ENCODE measurements at regions not wholly inside any gene's neighbourhood (a gene's known extent, or its start where the extent isn't known, plus 50 kb on each side); places are given as distances from the start of the nearest gene placed in this dataset.

DNA sequence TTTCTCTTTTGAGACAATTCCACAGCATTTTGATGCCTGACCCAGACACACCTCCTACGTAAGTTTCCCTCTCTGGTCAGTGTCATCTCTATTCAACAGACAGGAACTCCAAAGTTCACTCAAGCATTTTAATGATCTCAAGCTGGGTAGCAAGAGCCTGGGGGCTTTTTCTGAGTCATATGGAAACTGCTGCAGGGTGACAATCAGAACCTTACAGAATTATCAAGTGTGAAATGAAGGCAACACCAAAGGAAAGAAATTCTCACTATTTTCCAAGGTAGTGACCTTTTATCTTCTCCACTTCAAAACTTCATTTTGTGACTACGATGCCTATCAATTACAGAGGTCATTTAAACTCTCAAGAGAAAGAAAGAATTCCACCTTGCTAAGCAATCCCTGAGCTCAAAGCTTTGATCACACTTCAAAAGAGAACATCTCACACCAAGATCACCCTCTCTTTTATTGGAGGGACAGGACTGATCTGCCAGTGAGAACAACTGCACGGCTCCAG lies 229.0 kb upstream of the ZC3H12C start:
- TF ChIP-seq POLR2AphosphoS5 (IDR thresholded peaks at IDR 0.05) (no peak), POLR2A (IDR thresholded peaks at IDR 0.05) (no peak)
- TF ChIP-seq, protein P1, sequence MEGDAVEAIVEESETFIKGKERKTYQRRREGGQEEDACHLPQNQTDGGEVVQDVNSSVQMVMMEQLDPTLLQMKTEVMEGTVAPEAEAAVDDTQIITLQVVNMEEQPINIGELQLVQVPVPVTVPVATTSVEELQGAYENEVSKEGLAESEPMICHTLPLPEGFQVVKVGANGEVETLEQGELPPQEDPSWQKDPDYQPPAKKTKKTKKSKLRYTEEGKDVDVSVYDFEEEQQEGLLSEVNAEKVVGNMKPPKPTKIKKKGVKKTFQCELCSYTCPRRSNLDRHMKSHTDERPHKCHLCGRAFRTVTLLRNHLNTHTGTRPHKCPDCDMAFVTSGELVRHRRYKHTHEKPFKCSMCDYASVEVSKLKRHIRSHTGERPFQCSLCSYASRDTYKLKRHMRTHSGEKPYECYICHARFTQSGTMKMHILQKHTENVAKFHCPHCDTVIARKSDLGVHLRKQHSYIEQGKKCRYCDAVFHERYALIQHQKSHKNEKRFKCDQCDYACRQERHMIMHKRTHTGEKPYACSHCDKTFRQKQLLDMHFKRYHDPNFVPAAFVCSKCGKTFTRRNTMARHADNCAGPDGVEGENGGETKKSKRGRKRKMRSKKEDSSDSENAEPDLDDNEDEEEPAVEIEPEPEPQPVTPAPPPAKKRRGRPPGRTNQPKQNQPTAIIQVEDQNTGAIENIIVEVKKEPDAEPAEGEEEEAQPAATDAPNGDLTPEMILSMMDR (IDR thresholded peaks at IDR 0.05): no peak

Data from prostate gland (tissue), 2 donors.